HepG2 (cell line): ENCODE measurements at regions not wholly inside any gene's neighbourhood (a gene's known extent, or its start where the extent isn't known, plus 50 kb on each side); places are given as distances from the start of the nearest gene placed in this dataset.

Source experiments
- ATAC-seq: fragments of 200-7000 bp; cut with Tn5 transposase; 3 replicates; pipeline ENCODE4 v1.9.1; 2020; ENCODE audit warnings: mild to moderate bottlenecking, moderate library complexity
- BruUV-seq: library from RNA; stranded (reverse); fragments of 400-500 nt; replicated peaks from 2 replicates; lab custom pipeline; 2021; lab: Mats Ljungman, UMichigan
- CTCF ChIA-PET: fragments of 300-600 bp; formaldehyde crosslinking; extraction: SDS; loops from one replicate; lab custom pipeline; 2021; ENCODE audit warnings: low total read pairs, inconsistent platforms, low intra/inter-chr PET ratio; lab: Yijun Ruan, JAX
- POLR2A ChIA-PET: fragments of 350-600 bp; sonication (Branson Sonifier 250); formaldehyde crosslinking; loops from one replicate; lab custom pipeline; 2020; ENCODE audit warnings: antibody characterized with exemption, inconsistent platforms; lab: Yijun Ruan, JAX
- DNase-seq: peaks from one replicate; pipeline ENCODE4 v3.0.0-alpha.2; 2015; ENCODE audit warnings: low spot score
- FAIRE-seq: peaks from 3 replicates; lab custom pipeline; 2011; peaks lifted over from hg19 to GRCh38; lab: Jason Lieb, UNC
- H2AFZ ChIP-seq: one replicate; pipeline ENCODE4 v1.6.1; 2011; ENCODE audit warnings: low read length, inconsistent platforms
- H3K27ac ChIP-seq: fragments of 300-600 bp; 3 replicates; pipeline ENCODE4 v1.8.0; 2011; ENCODE audit warnings: mixed run types, mild to moderate bottlenecking, mixed read lengths, low read length, inconsistent platforms; ENCODE audit not compliant: insufficient read depth; ENCODE audit errors: extremely low read length
- H3K27me3 ChIP-seq, 2 experiments: fragments of 200-600 bp in 1 of 2; 2 replicates in 1 of 2; 3 replicates in 1 of 2; pipeline versions ENCODE4 v1.6.0 to v1.8.0; 2011; ENCODE audit warnings: low read length in 2 of 2, mild to moderate bottlenecking in 2 of 2, moderate library complexity in 2 of 2, inconsistent platforms in 1 of 2; ENCODE audit not compliant: insufficient read depth in 2 of 2, control insufficient read depth in 1 of 2
- H3K36me3 ChIP-seq, 2 experiments: fragments of 200-600 bp in 1 of 2; replicated peaks in 1 of 2; 2 replicates in 1 of 2; 3 replicates in 1 of 2; pipeline versions ENCODE4 v1.5.1 to v1.8.0; 2011; ENCODE audit warnings: low read length in 2 of 2, inconsistent platforms in 1 of 2; ENCODE audit not compliant: insufficient read depth in 2 of 2, control insufficient read depth in 1 of 2
- H3K4me1 ChIP-seq: 2 replicates; pipeline ENCODE4 v1.5.1; 2012; ENCODE audit warnings: low read length, inconsistent platforms; ENCODE audit not compliant: insufficient read depth
- H3K4me2 ChIP-seq: 2 replicates; pipeline ENCODE4 v1.6.0; 2011; ENCODE audit warnings: low read depth, low read length, inconsistent platforms
- H3K4me3 ChIP-seq, 3 experiments: fragments of 200-600 bp in 1 of 3; sonication (generic), shearing (Covaris generic) in 1 of 3; replicated peaks in 1 of 3; 2 replicates each; pipeline ENCODE4 v1.5.1; 2011 to 2016; ENCODE audit warnings: low read length in 3 of 3, inconsistent platforms in 2 of 3, low read depth in 2 of 3, mild to moderate bottlenecking in 2 of 3, control low read depth in 1 of 3, mixed read lengths in 1 of 3; ENCODE audit not compliant: insufficient read depth in 1 of 3
- H3K79me2 ChIP-seq: one replicate; pipeline ENCODE4 v1.6.1; 2011; ENCODE audit warnings: low read length, inconsistent platforms; ENCODE audit not compliant: insufficient read depth
- H3K9ac ChIP-seq: 2 replicates; pipeline ENCODE4 v1.6.0; 2011; ENCODE audit warnings: mild to moderate bottlenecking, low read depth, low read length, inconsistent platforms; ENCODE audit not compliant: insufficient read depth
- H3K9me3 ChIP-seq: 2 replicates; pipeline ENCODE4 v1.5.1; 2012; ENCODE audit warnings: mild to moderate bottlenecking, low read length
- H4K20me1 ChIP-seq: 2 replicates; pipeline ENCODE4 v1.6.0; 2011; ENCODE audit warnings: inconsistent platforms, mild to moderate bottlenecking, low read length, moderate library complexity; ENCODE audit not compliant: insufficient read depth
- CEBPB ChIP-seq: IDR thresholded peaks from 2 replicates; pipeline ENCODE4 v1.6.1; 2011; ENCODE audit warnings: low read depth, low read length, improper control_type of control experiment, borderline replicate concordance
- FIP1L1 ChIP-seq: fragments of 200-400 bp; formaldehyde crosslinking; IDR thresholded peaks from 2 replicates; pipeline ENCODE4 v1.6.1; 2018; ENCODE audit warnings: low read depth, mild to moderate bottlenecking, low read length, moderate library complexity, borderline replicate concordance; ENCODE audit not compliant: insufficient read depth
- HDAC1 ChIP-seq: sonication (generic); formaldehyde crosslinking; IDR thresholded peaks from 2 replicates; pipeline ENCODE4 v1.5.1; 2020; ENCODE audit warnings: mild to moderate bottlenecking, missing genetic modification reagents
- MED8 ChIP-seq: sonication (generic); formaldehyde crosslinking; IDR thresholded peaks from 2 replicates; pipeline ENCODE4 v1.8.1; 2023; ENCODE audit warnings: mild to moderate bottlenecking, missing genetic modification reagents; ENCODE audit not compliant: insufficient replicate concordance
- MTA3 ChIP-seq: sonication (generic); formaldehyde crosslinking; IDR thresholded peaks from 2 replicates; pipeline ENCODE4 v1.4.0; 2020; ENCODE audit warnings: missing genetic modification reagents
- PHF20 ChIP-seq: sonication (generic); formaldehyde crosslinking; IDR thresholded peaks from 2 replicates; pipeline ENCODE4 v1.5.0; 2020; ENCODE audit warnings: mild to moderate bottlenecking, missing genetic modification reagents
- PHF8 ChIP-seq: sonication (generic); formaldehyde crosslinking; IDR thresholded peaks from 2 replicates; pipeline ENCODE4 v1.5.0; 2020; ENCODE audit warnings: missing genetic modification reagents
- SP5 ChIP-seq: IDR thresholded peaks from 2 replicates; pipeline ENCODE4 v1.6.1; 2016; ENCODE audit warnings: low read depth, borderline replicate concordance
- SRSF9 ChIP-seq: fragments of 200-400 bp; formaldehyde crosslinking; IDR thresholded peaks from 2 replicates; pipeline ENCODE4 v1.6.1; 2018; ENCODE audit warnings: borderline replicate concordance, mild to moderate bottlenecking, low read depth, low read length; ENCODE audit not compliant: insufficient read depth, poor library complexity, severe bottlenecking
- TGIF2 ChIP-seq: IDR thresholded peaks from 2 replicates; pipeline ENCODE4 v1.6.1; 2016; ENCODE audit warnings: control low read depth, missing compliant biosample characterization
- ZHX2 ChIP-seq, 2 experiments: sonication (generic) in 1 of 2; formaldehyde crosslinking in 1 of 2; IDR thresholded peaks; 2 replicates each; pipeline versions ENCODE4 v1.6.1 to v1.9.0; 2014 to 2022; ENCODE audit warnings: antibody characterized with exemption in 1 of 2, borderline replicate concordance in 1 of 2, inconsistent platforms in 1 of 2, low read depth in 1 of 2, missing genetic modification reagents in 1 of 2
- ZNF567 ChIP-seq: sonication (generic); formaldehyde crosslinking; IDR thresholded peaks from 2 replicates; pipeline ENCODE4 v1.8.1; 2023; ENCODE audit warnings: mild to moderate bottlenecking, missing genetic modification reagents, borderline replicate concordance
- ZNF574 ChIP-seq: sonication (generic); formaldehyde crosslinking; IDR thresholded peaks from 2 replicates; pipeline ENCODE4 v1.4.0; 2020; ENCODE audit warnings: missing genetic modification reagents
- ZNF768 ChIP-seq: sonication (generic); formaldehyde crosslinking; IDR thresholded peaks from 2 replicates; pipeline ENCODE4 v1.4.0; 2020; ENCODE audit warnings: missing genetic modification reagents
- ZNF816 ChIP-seq: sonication (generic); formaldehyde crosslinking; IDR thresholded peaks from 2 replicates; pipeline ENCODE4 v1.8.0; 2022; ENCODE audit warnings: missing genetic modification reagents, mild to moderate bottlenecking, borderline replicate concordance
- in situ Hi-C: cut with HindIII; loops from 2 replicates; pipeline ENCODE4 v1.10.0; 2017; ENCODE audit warnings: low pct_unique_long_range_greater_than_20kb; ENCODE audit not compliant: extremely low pct_ligation_motif_present
- intact Hi-C: fragments of 100-400 bp; cut with micrococcal nuclease; formaldehyde crosslinking; loops from one replicate; pipeline ENCODE4 v1.10.0; 2022; ENCODE audit not compliant: unreplicated experiment
- TF ChIP-seq, protein P1 (sequence below): sonication (generic); formaldehyde crosslinking; IDR thresholded peaks from 2 replicates; pipeline ENCODE4 v1.8.0; 2022; ENCODE audit warnings: mild to moderate bottlenecking, missing genetic modification reagents, borderline replicate concordance

DNA sequence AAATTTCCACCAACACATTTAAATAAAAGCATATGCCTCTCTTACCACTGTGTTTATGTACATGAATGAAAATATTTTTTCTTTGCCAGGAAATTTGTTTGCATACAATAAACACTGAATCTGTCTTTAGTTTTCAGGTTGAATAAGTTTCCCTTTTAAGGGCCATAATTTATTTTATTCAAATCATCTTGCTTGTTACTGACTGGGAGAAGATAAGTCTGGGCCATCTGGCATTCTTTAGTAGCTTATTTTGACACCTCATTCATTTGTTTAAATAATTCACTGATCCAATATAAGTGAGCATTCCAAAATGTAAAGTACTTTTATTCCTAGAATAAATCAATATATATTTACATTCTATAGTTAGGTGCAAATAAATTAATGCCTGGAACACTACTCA is 1001.3 kb downstream of the PLOD2 start:
- in situ Hi-C loops (no loop called here), intact Hi-C loops (no loop called here)
- Histone ChIP-seq H3K27me3 (no peaks in the 10 kb centered on the region), H4K20me1 (no peaks in the 10 kb centered on the region), H3K27ac (no peak overlapping the region), H3K4me1 (no peaks in the 10 kb centered on the region), H3K4me3 (no peak overlapping the region), H3K4me2 (no peak overlapping the region), H2AFZ (no peak overlapping the region), H3K36me3 (no peaks in the 10 kb centered on the region), H3K79me2 (no peaks in the 10 kb centered on the region), H3K9ac (no peak overlapping the region), H3K9me3 (no peaks in the 10 kb centered on the region)
- POLR2A ChIA-PET, result no interaction called here
- FAIRE-seq (no peak), ATAC-seq (no peak), DNase-seq (no peak)
- CTCF ChIA-PET, result no interaction called here
- no TSS peak for BruUV-seq
- TF ChIP-seq PHF8 (CRISPR knock-in tag), result no peak
- no peak for TF ChIP-seq FIP1L1
- no peak for TF ChIP-seq PHF20 (CRISPR knock-in tag)
- no peak for TF ChIP-seq HDAC1 (CRISPR knock-in tag)
- TF ChIP-seq ZNF768, result no peak
- no peak for TF ChIP-seq ZHX2 (IDR thresholded peaks at IDR 0.05; ENCODE audit: low read depth)
- TF ChIP-seq ZHX2 (CRISPR knock-in tag; IDR thresholded peaks at IDR 0.05; ENCODE audit: borderline replicate concordance), result no peak
- no peak for TF ChIP-seq TGIF2 (CRISPR knock-in tag)
- TF ChIP-seq SP5 (CRISPR knock-in tag), result no peak
- no peak for TF ChIP-seq ZNF567 (CRISPR knock-in tag)
- no peak for TF ChIP-seq MED8 (CRISPR knock-in tag)
- TF ChIP-seq CEBPB, result no peak
- TF ChIP-seq ZNF816 (CRISPR knock-in tag), result no peak
- TF ChIP-seq ZNF574 (CRISPR knock-in tag), result no peak
- no peak for TF ChIP-seq MTA3 (CRISPR knock-in tag)
- TF ChIP-seq, protein P1, sequence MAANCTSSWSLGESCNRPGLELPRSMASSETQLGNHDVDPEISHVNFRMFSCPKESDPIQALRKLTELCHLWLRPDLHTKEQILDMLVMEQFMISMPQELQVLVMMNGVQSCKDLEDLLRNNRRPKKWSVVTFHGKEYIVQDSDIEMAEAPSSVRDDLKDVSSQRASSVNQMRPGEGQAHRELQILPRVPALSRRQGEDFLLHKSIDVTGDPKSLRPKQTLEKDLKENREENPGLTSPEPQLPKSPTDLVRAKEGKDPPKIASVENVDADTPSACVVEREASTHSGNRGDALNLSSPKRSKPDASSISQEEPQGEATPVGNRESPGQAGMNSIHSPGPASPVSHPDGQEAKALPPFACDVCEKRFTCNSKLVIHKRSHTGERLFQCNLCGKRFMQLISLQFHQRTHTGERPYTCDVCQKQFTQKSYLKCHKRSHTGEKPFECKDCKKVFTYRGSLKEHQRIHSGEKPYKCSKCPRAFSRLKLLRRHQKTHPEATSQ (CRISPR knock-in tag), result no peak
- no peak for TF ChIP-seq SRSF9
